Mesendoderm (in vitro differentiated cells): ENCODE measurements at regions not wholly inside any gene's neighbourhood (a gene's known extent, or its start where the extent isn't known, plus 50 kb on each side); places are given as distances from the start of the nearest gene placed in this dataset.

Experiments
- DNase-seq: peaks from one replicate; pipeline ENCODE4 v3.0.0; 2013
- H2AK5ac ChIP-seq: 2 replicates; pipeline ENCODE4 v1.6.1; 2013; ENCODE audit warnings: low read length, inconsistent platforms
- H2BK120ac ChIP-seq: 2 replicates; pipeline ENCODE4 v1.6.1; 2013; ENCODE audit warnings: low read depth, mild to moderate bottlenecking, low read length, moderate library complexity, mixed read lengths
- H2BK15ac ChIP-seq: replicated peaks from 2 replicates; pipeline ENCODE4 v1.6.1; 2013; ENCODE audit warnings: low read depth, mild to moderate bottlenecking, moderate library complexity
- H2BK5ac ChIP-seq: 2 replicates; pipeline ENCODE4 v1.6.1; 2013; ENCODE audit warnings: low read length, inconsistent platforms
- H3K18ac ChIP-seq: 2 replicates; pipeline ENCODE4 v1.6.1; 2013; ENCODE audit warnings: mild to moderate bottlenecking, low read length, mixed read lengths
- H3K23ac ChIP-seq: one replicate; pipeline ENCODE4 v1.6.1; 2013; ENCODE audit warnings: low read length
- H3K27ac ChIP-seq: 2 replicates; pipeline ENCODE4 v1.5.1; 2013; ENCODE audit warnings: low read depth, mild to moderate bottlenecking, inconsistent platforms, low read length, moderate library complexity
- H3K27me3 ChIP-seq: 2 replicates; pipeline ENCODE4 v1.6.1; 2013; ENCODE audit warnings: low read length, control low read depth, mild to moderate bottlenecking, inconsistent platforms; ENCODE audit not compliant: insufficient read depth, poor library complexity
- H3K36me3 ChIP-seq: 2 replicates; pipeline ENCODE4 v1.6.1; 2013; ENCODE audit warnings: low read length, inconsistent platforms; ENCODE audit not compliant: control insufficient read depth, insufficient read depth
- H3K4ac ChIP-seq: one replicate; pipeline ENCODE4 v1.6.1; 2013; ENCODE audit warnings: low read depth, mild to moderate bottlenecking, low read length, moderate library complexity
- H3K4me1 ChIP-seq: 2 replicates; pipeline ENCODE4 v1.6.1; 2013; ENCODE audit warnings: low read depth, low read length, inconsistent platforms; ENCODE audit not compliant: control insufficient read depth
- H3K4me2 ChIP-seq: 2 replicates; pipeline ENCODE4 v1.6.1; 2013; ENCODE audit warnings: low read length
- H3K4me3 ChIP-seq: 2 replicates; pipeline ENCODE4 v1.5.1; 2013; ENCODE audit warnings: mild to moderate bottlenecking, low read length
- H3K56ac ChIP-seq: one replicate; pipeline ENCODE4 v1.6.1; 2013; ENCODE audit warnings: low read length
- H3K79me1 ChIP-seq: 2 replicates; pipeline ENCODE4 v1.6.1; 2013; ENCODE audit warnings: low read length, inconsistent platforms
- H3K79me2 ChIP-seq: 2 replicates; pipeline ENCODE4 v1.6.1; 2013; ENCODE audit warnings: mild to moderate bottlenecking, low read length; ENCODE audit not compliant: control insufficient read depth, insufficient read depth
- H3K9ac ChIP-seq: 2 replicates; pipeline ENCODE4 v1.6.1; 2013; ENCODE audit warnings: low read length, inconsistent platforms
- H4K5ac ChIP-seq: one replicate; pipeline ENCODE4 v1.6.1; 2013; ENCODE audit warnings: low read length
- H4K8ac ChIP-seq: one replicate; pipeline ENCODE4 v1.6.1; 2013; ENCODE audit warnings: low read depth, mild to moderate bottlenecking, control low read depth, low read length, moderate library complexity
- WGBS: extraction: QIAGEN DNeasy Blood & Tissue Kit; methylation state at CpG from one replicate; pipeline ENCODE4 v1.1.7; 2013; ENCODE audit warnings: low lambda C conversion rate, missing lambda C conversion rate; ENCODE audit not compliant: insufficient coverage; ENCODE audit errors: extremely low coverage; 5-methylcytosine and 5-hydroxymethylcytosine counted together

DNA sequence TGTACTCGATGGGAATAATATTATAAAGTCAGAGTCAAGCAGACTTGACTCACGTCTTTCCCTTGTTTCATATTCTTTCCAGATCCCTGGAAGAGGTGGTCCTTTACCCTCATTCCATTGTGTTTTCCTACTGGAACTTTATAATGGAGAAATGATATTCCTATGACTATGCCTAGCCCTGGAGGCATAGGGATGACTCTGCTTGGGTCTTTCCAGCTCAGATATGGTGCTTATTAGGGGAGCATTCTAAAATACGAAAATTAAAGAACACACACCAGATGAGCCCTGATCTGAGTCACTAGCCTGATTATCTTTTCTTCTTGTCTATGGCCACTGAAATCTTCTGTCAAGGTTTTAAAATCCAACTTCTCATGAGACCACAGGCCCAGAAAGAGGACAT, 231.4 kb downstream of the ANKRD50 start:
- no peak overlapping the region for H3K27ac ChIP-seq
- no peak overlapping the region for H3K56ac ChIP-seq
- peak overlapping the region; percentile 64 for H2BK15ac ChIP-seq
- no peak overlapping the region for H3K23ac ChIP-seq
- WGBS = no CpG with 5 or more reads among the region's 3 CpGs
- H2BK120ac ChIP-seq = no peak overlapping the region
- H3K36me3 ChIP-seq = no peaks in the 10 kb centered on the region
- no peak overlapping the region for H3K4ac ChIP-seq
- no peak overlapping the region for H3K4me2 ChIP-seq
- H3K4me1 ChIP-seq = peaks cover 6% of the 10 kb centered on the region
- no peaks in the 10 kb centered on the region for H3K79me1 ChIP-seq
- H3K4me3 ChIP-seq = no peak overlapping the region
- H2BK5ac ChIP-seq = no peak overlapping the region
- no peak for DNase-seq
- H2AK5ac ChIP-seq = no peak overlapping the region
- H4K5ac ChIP-seq = no peak overlapping the region
- H3K18ac ChIP-seq = no peak overlapping the region
- H4K8ac ChIP-seq = no peak overlapping the region
- no peaks in the 10 kb centered on the region for H3K27me3 ChIP-seq
- no peaks in the 10 kb centered on the region for H3K79me2 ChIP-seq
- no peak overlapping the region for H3K9ac ChIP-seq

DNA sequence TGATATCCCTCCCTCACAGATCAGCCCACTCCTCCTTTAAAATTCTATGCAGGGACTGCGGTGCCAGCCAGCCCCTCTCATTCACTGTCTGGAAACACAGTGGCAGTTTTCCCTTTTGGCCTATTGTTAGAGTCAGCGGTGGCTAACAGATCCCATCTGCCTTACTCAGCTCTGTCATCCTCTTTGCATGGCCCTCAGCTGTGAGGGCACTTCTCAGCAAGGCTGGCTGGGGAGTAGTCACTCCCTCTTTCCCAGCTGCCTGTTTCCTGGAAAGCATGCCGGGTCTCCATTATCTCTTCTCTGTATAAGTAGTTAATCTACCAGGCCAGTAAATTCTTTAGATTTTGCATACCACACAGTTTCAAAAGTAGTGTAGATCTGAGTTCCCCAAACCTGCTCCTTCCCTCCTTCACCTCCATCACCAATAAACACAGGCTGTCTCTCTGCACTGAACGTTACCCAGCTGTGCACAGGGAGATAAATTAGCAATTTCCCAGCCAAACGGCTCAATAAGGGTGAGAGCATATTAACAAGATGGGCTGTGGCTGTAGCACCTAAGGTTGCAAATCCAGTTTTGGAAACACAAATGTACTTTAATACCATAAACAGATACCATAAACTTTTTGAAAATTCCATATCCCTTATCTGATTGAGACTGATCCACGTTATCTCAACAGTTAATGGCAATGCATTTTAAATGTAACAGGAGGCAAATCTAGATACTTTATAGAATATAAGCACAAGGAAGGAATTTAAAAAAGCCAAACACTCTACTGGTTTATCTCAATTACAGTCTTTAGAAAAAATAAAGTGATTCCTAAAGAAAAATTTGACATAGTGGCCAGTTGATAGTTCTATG, 229.3 kb downstream of the ANKRD50 start:
- H3K27ac ChIP-seq = peak overlapping the region; percentile 68
- H3K79me2 ChIP-seq = no peaks in the 10 kb centered on the region
- WGBS = no CpG with 5 or more reads among the region's 6 CpGs

DNA sequence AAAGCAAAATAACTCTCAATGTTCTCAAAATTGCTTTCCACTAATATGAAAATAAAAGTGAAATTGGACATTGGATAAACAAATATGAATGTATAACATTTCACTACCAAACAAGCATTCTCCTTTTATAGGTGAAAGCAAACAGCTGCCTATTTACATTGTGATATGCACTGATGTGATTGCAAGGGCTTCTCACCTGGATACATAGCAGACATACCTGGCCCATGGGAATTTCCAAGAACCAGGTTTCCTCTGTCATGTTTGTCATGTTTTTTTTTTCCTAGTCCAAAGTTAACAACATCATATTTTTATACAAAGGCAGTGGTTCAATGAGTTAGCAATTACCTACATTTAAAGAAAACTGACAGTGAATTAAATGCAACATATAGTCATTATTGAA, 228.5 kb downstream of the ANKRD50 start:
- H2AK5ac ChIP-seq = no peak overlapping the region
- H4K5ac ChIP-seq = no peak overlapping the region
- no peaks in the 10 kb centered on the region for H3K79me1 ChIP-seq
- no peaks in the 10 kb centered on the region for H3K36me3 ChIP-seq
- H3K79me2 ChIP-seq = no peaks in the 10 kb centered on the region
- no peak overlapping the region for H3K23ac ChIP-seq
- no peaks in the 10 kb centered on the region for H3K27me3 ChIP-seq
- no peak overlapping the region for H2BK15ac ChIP-seq
- H3K4ac ChIP-seq = no peak overlapping the region
- H3K4me2 ChIP-seq = no peak overlapping the region
- H4K8ac ChIP-seq = no peak overlapping the region
- peak; percentile 53 for DNase-seq
- H3K4me3 ChIP-seq = no peak overlapping the region
- H2BK120ac ChIP-seq = no peak overlapping the region
- peaks cover 6% of the 10 kb centered on the region for H3K4me1 ChIP-seq
- no peak overlapping the region for H3K27ac ChIP-seq
- no peak overlapping the region for H3K18ac ChIP-seq
- no peak overlapping the region for H3K56ac ChIP-seq
- no peak overlapping the region for H3K9ac ChIP-seq
- H2BK5ac ChIP-seq = no peak overlapping the region

More for the DNA sequence above, 229.3 kb downstream of the ANKRD50 start:
- Histone ChIP-seq H3K79me1 (no peaks in the 10 kb centered on the region), H2BK15ac (no peak overlapping the region), H3K36me3 (no peaks in the 10 kb centered on the region), H2BK5ac (peak overlapping the region; percentile 20), H4K5ac (no peak overlapping the region), H3K23ac (no peak overlapping the region), H4K8ac (no peak overlapping the region), H3K4me3 (no peak overlapping the region), H3K56ac (peak overlapping the region; percentile 62), H3K4me2 (no peak overlapping the region), H3K4me1 (peaks cover 6% of the 10 kb centered on the region), H3K9ac (no peak overlapping the region), H3K18ac (no peak overlapping the region), H2AK5ac (no peak overlapping the region), H3K4ac (no peak overlapping the region), H3K27me3 (no peaks in the 10 kb centered on the region), H2BK120ac (no peak overlapping the region)
- peak; percentile 94 for DNase-seq

DNA sequence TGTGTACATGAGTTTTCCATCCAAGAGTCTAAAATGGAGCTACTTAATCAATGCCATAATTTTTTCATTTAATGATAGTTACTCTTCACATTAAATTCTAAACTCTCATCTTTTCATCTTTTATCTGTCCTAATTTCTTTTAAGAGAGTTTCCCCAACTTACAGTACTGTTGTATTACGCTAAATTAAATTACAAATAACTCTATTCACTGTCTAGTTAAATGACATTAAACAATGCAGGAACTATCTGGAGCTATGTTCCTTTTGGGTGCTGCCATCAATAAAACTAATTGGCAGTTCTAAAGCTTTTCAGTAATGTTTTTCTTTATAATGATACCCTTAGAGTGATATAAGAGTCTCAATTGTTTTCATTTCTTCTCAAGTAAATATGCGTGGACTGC, 227.6 kb downstream of the ANKRD50 start:
- H3K4me1 ChIP-seq = peaks cover 6% of the 10 kb centered on the region
- H3K79me1 ChIP-seq = no peaks in the 10 kb centered on the region
- H2AK5ac ChIP-seq = no peak overlapping the region
- no peak overlapping the region for H2BK120ac ChIP-seq
- no peak for DNase-seq
- H3K4ac ChIP-seq = no peak overlapping the region
- H3K56ac ChIP-seq = no peak overlapping the region
- 100% methylated on average over 1 of the region's 2 CpGs for WGBS
- no peak overlapping the region for H3K18ac ChIP-seq
- no peak overlapping the region for H2BK5ac ChIP-seq
- no peaks in the 10 kb centered on the region for H3K79me2 ChIP-seq
- no peak overlapping the region for H3K27ac ChIP-seq
- no peak overlapping the region for H3K4me3 ChIP-seq
- H3K4me2 ChIP-seq = no peak overlapping the region
- H4K8ac ChIP-seq = no peak overlapping the region
- H3K36me3 ChIP-seq = no peaks in the 10 kb centered on the region
- H4K5ac ChIP-seq = no peak overlapping the region
- H3K9ac ChIP-seq = no peak overlapping the region
- H3K27me3 ChIP-seq = no peaks in the 10 kb centered on the region
- H2BK15ac ChIP-seq = no peak overlapping the region
- no peak overlapping the region for H3K23ac ChIP-seq

DNA sequence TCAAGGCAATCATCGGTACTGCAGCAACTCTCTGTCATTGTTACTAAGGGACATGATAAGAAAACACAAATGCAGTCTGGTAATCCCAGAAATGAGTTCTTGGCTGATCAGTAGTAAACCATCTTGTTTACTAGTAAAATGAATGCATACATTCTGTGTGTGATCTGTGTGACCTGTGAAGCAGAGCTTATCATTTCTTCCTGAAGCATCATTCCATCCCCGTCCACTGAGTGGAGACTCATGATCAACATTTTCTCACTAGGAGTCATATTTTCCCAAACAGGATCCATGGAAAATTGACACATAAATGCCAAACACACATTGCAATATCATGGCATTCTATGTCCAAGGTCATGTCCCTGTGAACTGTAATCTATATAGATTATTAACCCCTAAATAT, 226.1 kb downstream of the ANKRD50 start:
- Histone ChIP-seq H2BK15ac (no peak overlapping the region), H3K4me1 (peaks cover 6% of the 10 kb centered on the region), H3K27ac (no peak overlapping the region), H3K79me1 (no peaks in the 10 kb centered on the region), H3K79me2 (no peaks in the 10 kb centered on the region), H2BK120ac (no peak overlapping the region), H2BK5ac (no peak overlapping the region), H3K9ac (no peak overlapping the region), H3K23ac (no peak overlapping the region), H3K56ac (no peak overlapping the region), H3K18ac (no peak overlapping the region), H3K27me3 (no peaks in the 10 kb centered on the region), H3K4ac (no peak overlapping the region), H4K8ac (no peak overlapping the region), H4K5ac (no peak overlapping the region), H3K4me2 (no peak overlapping the region), H3K4me3 (no peak overlapping the region), H2AK5ac (no peak overlapping the region), H3K36me3 (no peaks in the 10 kb centered on the region)
- no CpG with 5 or more reads among the region's 2 CpGs for WGBS
- DNase-seq = no peak

DNA sequence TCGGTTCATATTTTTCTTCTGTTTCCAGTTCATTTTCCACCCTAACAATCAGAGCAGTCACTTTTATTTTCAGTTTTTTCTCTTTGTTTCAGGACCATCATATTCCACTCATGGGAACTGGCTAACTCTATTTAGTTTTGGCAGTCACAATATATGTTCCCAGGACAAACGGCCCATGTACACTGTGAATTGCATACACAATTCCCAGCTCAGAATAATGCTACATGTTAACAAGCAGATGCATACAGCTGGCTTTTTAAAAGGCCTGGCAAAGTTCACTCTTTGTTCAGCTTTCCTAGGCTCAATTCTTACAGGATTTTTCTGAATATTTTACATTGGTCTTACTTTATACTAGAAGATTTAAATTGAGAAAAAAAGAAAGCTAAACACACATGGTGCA, 224.9 kb downstream of the ANKRD50 start:
- no peak overlapping the region for H2AK5ac ChIP-seq
- no peak overlapping the region for H3K4me3 ChIP-seq
- H3K4me2 ChIP-seq = no peak overlapping the region
- no peaks in the 10 kb centered on the region for H3K27me3 ChIP-seq
- peak overlapping the region; percentile 51 for H3K18ac ChIP-seq
- H3K79me2 ChIP-seq = no peaks in the 10 kb centered on the region
- H4K5ac ChIP-seq = no peak overlapping the region
- no peaks in the 10 kb centered on the region for H3K36me3 ChIP-seq
- H3K27ac ChIP-seq = no peak overlapping the region
- H2BK15ac ChIP-seq = no peak overlapping the region
- H3K4me1 ChIP-seq = peaks cover 5% of the 10 kb centered on the region
- H4K8ac ChIP-seq = no peak overlapping the region
- no peaks in the 10 kb centered on the region for H3K79me1 ChIP-seq
- no CpG with 5 or more reads among the region's 2 CpGs for WGBS
- no peak overlapping the region for H3K4ac ChIP-seq
- no peak overlapping the region for H2BK120ac ChIP-seq
- H2BK5ac ChIP-seq = no peak overlapping the region
- DNase-seq = no peak
- no peak overlapping the region for H3K23ac ChIP-seq
- H3K9ac ChIP-seq = no peak overlapping the region
- H3K56ac ChIP-seq = no peak overlapping the region
